H1 (cell line): ENCODE measurements at regions not wholly inside any gene's neighbourhood (a gene's known extent, or its start where the extent isn't known, plus 50 kb on each side); places are given as distances from the start of the nearest gene placed in this dataset.
A peak's percentile ranks its signal among the peaks of the same experiment; 100 is the strongest.

Source experiments
- CTCF ChIA-PET: fragments of 300-600 bp; sonication (Branson Sonifier 250); formaldehyde crosslinking; loops from one replicate; lab custom pipeline; 2021; ENCODE audit not compliant: partially characterized antibody; lab: Charles Lee
- POLR2A ChIA-PET: fragments of 300-600 bp; sonication (Branson Sonifier 250); formaldehyde crosslinking; loops from one replicate; lab custom pipeline; 2021; ENCODE audit warnings: inconsistent platforms; ENCODE audit not compliant: partially characterized antibody; lab: Charles Lee
- DNase-seq, 2 experiments: peaks; one replicate each; pipeline versions ENCODE4 v3.0.0 to v3.0.0-alpha.2; 2010 to 2022; ENCODE audit warnings: low spot score in 2 of 2, low read depth in 1 of 2, mixed read lengths in 1 of 2
- FAIRE-seq: peaks from 2 replicates; lab custom pipeline; 2011; peaks lifted over from hg19 to GRCh38; lab: Jason Lieb, UNC
- H2AFZ ChIP-seq: 2 replicates; pipeline ENCODE4 v1.8.1; 2012; ENCODE audit warnings: low read length, inconsistent platforms
- H2AK5ac ChIP-seq: 2 replicates; pipeline ENCODE4 v1.6.1; 2013; ENCODE audit warnings: low read depth, low read length
- H2BK120ac ChIP-seq: replicated peaks from 2 replicates; pipeline ENCODE3; 2013; ENCODE audit warnings: low read depth, low read length, inconsistent platforms
- H2BK12ac ChIP-seq: 2 replicates; pipeline ENCODE4 v1.6.1; 2013; ENCODE audit warnings: low read depth, low read length
- H2BK15ac ChIP-seq: 2 replicates; pipeline ENCODE4 v1.6.1; 2013; ENCODE audit warnings: low read length
- H2BK20ac ChIP-seq: 2 replicates; pipeline ENCODE4 v1.6.1; 2013; ENCODE audit warnings: low read length
- H2BK5ac ChIP-seq: 2 replicates; pipeline ENCODE4 v1.6.1; 2013; ENCODE audit warnings: low read depth, low read length
- H3K14ac ChIP-seq: 2 replicates; pipeline ENCODE4 v1.6.1; 2013; ENCODE audit warnings: inconsistent platforms; ENCODE audit not compliant: insufficient read length
- H3K18ac ChIP-seq: 2 replicates; pipeline ENCODE4 v1.6.1; 2013; ENCODE audit warnings: low read length; ENCODE audit errors: extremely low read depth
- H3K23ac ChIP-seq: 2 replicates; pipeline ENCODE4 v1.6.1; 2013; ENCODE audit warnings: inconsistent platforms; ENCODE audit not compliant: insufficient read length
- H3K23me2 ChIP-seq: 2 replicates; pipeline ENCODE4 v1.6.1; 2013; ENCODE audit warnings: low read depth, low read length
- H3K27ac ChIP-seq: 2 replicates; pipeline ENCODE4 v1.6.1; 2011; ENCODE audit warnings: low read depth, low read length, inconsistent platforms
- H3K27me3 ChIP-seq, 4 experiments: replicated peaks in 1 of 4; 1 replicate in 1 of 4; 2 replicates in 3 of 4; pipeline versions ENCODE4 v1.6.1 to v1.8.1; 2011 to 2013; ENCODE audit warnings: low read length in 3 of 4, mild to moderate bottlenecking in 3 of 4, inconsistent platforms in 2 of 4, mixed read lengths in 2 of 4, moderate library complexity in 1 of 4; ENCODE audit not compliant: control insufficient read depth in 3 of 4, insufficient read depth in 3 of 4; ENCODE audit errors: extremely low read depth in 1 of 4
- H3K36me3 ChIP-seq, 4 experiments: 2 replicates each; pipeline versions ENCODE4 v1.6.1 to v1.8.1; 2011 to 2013; ENCODE audit warnings: mild to moderate bottlenecking in 4 of 4, low read length in 3 of 4, moderate library complexity in 2 of 4, control low read depth in 1 of 4, inconsistent platforms in 1 of 4; ENCODE audit not compliant: insufficient read depth in 4 of 4, control insufficient read depth in 2 of 4
- H3K4ac ChIP-seq: replicated peaks from 2 replicates; pipeline ENCODE3; 2013; ENCODE audit warnings: low read length, low read depth, mixed read lengths, inconsistent platforms; ENCODE audit not compliant: insufficient read length
- H3K4me1 ChIP-seq, 4 experiments: replicated peaks in 1 of 4; 1 replicate in 1 of 4; 2 replicates in 3 of 4; pipeline versions ENCODE4 v1.6.1 to v1.8.1; 2011 to 2013; ENCODE audit warnings: low read length in 3 of 4, inconsistent platforms in 2 of 4, mixed read lengths in 1 of 4; ENCODE audit not compliant: insufficient read depth in 4 of 4, control insufficient read depth in 3 of 4
- H3K4me2 ChIP-seq, 2 experiments: 2 replicates each; pipeline versions ENCODE4 v1.6.1 to v1.8.1; 2011 to 2013; ENCODE audit warnings: low read depth in 2 of 2, low read length in 2 of 2, control low read depth in 1 of 2, inconsistent platforms in 1 of 2, mild to moderate bottlenecking in 1 of 2; ENCODE audit not compliant: insufficient read depth in 1 of 2
- H3K4me3 ChIP-seq, 4 experiments: fragments of 200-600, 300-600 bp in 1 of 4; sonication (generic), shearing (Covaris generic), sonication (Bioruptor Twin) in 1 of 4; 2 replicates each; pipeline versions ENCODE4 v1.5.1 to v1.8.1; 2011 to 2016; ENCODE audit warnings: low read length in 4 of 4, low read depth in 3 of 4, control low read depth in 2 of 4, inconsistent platforms in 2 of 4, mild to moderate bottlenecking in 2 of 4, mixed read lengths in 1 of 4, moderate library complexity in 1 of 4; ENCODE audit not compliant: insufficient read depth in 2 of 4; ENCODE audit errors: extremely low read depth in 1 of 4
- H3K56ac ChIP-seq: replicated peaks from 2 replicates; pipeline ENCODE3; 2013; ENCODE audit warnings: low read depth, mild to moderate bottlenecking, mixed read lengths, low read length, inconsistent platforms; ENCODE audit not compliant: insufficient read length
- H3K79me1 ChIP-seq: 2 replicates; pipeline ENCODE4 v1.6.1; 2013; ENCODE audit warnings: low read depth, low read length, control low read depth
- H3K79me2 ChIP-seq, 2 experiments: 2 replicates each; pipeline versions ENCODE4 v1.6.1 to v1.8.1; 2012 to 2013; ENCODE audit warnings: low read length in 2 of 2, mild to moderate bottlenecking in 2 of 2, inconsistent platforms in 1 of 2; ENCODE audit not compliant: insufficient read depth in 2 of 2, control insufficient read depth in 1 of 2
- H3K9ac ChIP-seq, 4 experiments: replicated peaks in 1 of 4; 1 replicate in 1 of 4; 2 replicates in 3 of 4; pipeline versions ENCODE4 v1.6.1 to v1.8.1; 2011 to 2013; ENCODE audit warnings: low read depth in 3 of 4, low read length in 3 of 4, control low read depth in 2 of 4, mild to moderate bottlenecking in 2 of 4, moderate library complexity in 2 of 4, inconsistent platforms in 1 of 4; ENCODE audit errors: extremely low read depth in 1 of 4
- H3K9me3 ChIP-seq, 2 experiments: 2 replicates each; pipeline versions ENCODE4 v1.6.1 to v1.8.1; 2012 to 2013; ENCODE audit warnings: mild to moderate bottlenecking in 2 of 2, moderate library complexity in 2 of 2, control low read depth in 1 of 2, inconsistent platforms in 1 of 2, low read depth in 1 of 2, low read length in 1 of 2, mixed read lengths in 1 of 2; ENCODE audit not compliant: insufficient read depth in 2 of 2
- H4K20me1 ChIP-seq, 2 experiments: replicated peaks in 1 of 2; 2 replicates each; pipeline versions ENCODE3 to v1.8.1; 2011 to 2013; ENCODE audit warnings: inconsistent platforms in 2 of 2, low read length in 2 of 2, mild to moderate bottlenecking in 1 of 2; ENCODE audit not compliant: insufficient read depth in 2 of 2, control insufficient read depth in 1 of 2
- H4K5ac ChIP-seq: 2 replicates; pipeline ENCODE4 v1.6.1; 2013; ENCODE audit warnings: low read length, low read depth, mixed read lengths, inconsistent platforms; ENCODE audit not compliant: insufficient read length
- H4K8ac ChIP-seq: 2 replicates; pipeline ENCODE4 v1.8.0; 2013; ENCODE audit warnings: mild to moderate bottlenecking, moderate library complexity, low read length, inconsistent platforms; ENCODE audit not compliant: insufficient read depth; ENCODE audit errors: extremely low read depth
- H4K91ac ChIP-seq: replicated peaks from 2 replicates; pipeline ENCODE3; 2013; ENCODE audit warnings: low read length, mixed read lengths, inconsistent platforms; ENCODE audit not compliant: insufficient read length
- CTBP2 ChIP-seq: IDR thresholded peaks from 2 replicates; pipeline ENCODE4 v1.7.0; 2011; ENCODE audit warnings: borderline replicate concordance, mild to moderate bottlenecking, moderate library complexity, mixed read lengths, low read length; ENCODE audit not compliant: insufficient read depth, insufficient read length
- JUND ChIP-seq: IDR thresholded peaks from 2 replicates; pipeline ENCODE4 v1.6.1; 2011; ENCODE audit warnings: mild to moderate bottlenecking, improper control_type of control experiment, low read length
- KDM5A ChIP-seq: fragments of 200-600 bp; IDR thresholded peaks from 2 replicates; pipeline ENCODE4 v1.7.1; 2012; ENCODE audit warnings: mild to moderate bottlenecking, low read length, inconsistent platforms, mixed read lengths
- SP1 ChIP-seq: IDR thresholded peaks from 2 replicates; pipeline ENCODE4 v1.6.1; 2011; ENCODE audit warnings: low read depth, low read length
- TAF7 ChIP-seq: optimal IDR thresholded peaks from 2 replicates; pipeline ENCODE3; 2011; ENCODE audit warnings: low read depth, mild to moderate bottlenecking, inconsistent platforms, low read length, moderate library complexity, borderline replicate concordance
- YY1 ChIP-seq: IDR thresholded peaks from 2 replicates; pipeline ENCODE4 v1.6.1; 2011; ENCODE audit warnings: low read depth, mild to moderate bottlenecking, low read length
- WGBS, 2 experiments: shearing (Covaris generic) in 1 of 2; methylation state at CpG; one replicate each; pipeline versions ENCODE4 v1.1.6 to v1.1.7; 2013 to 2015; ENCODE audit warnings: low lambda C conversion rate in 2 of 2, mixed read lengths in 2 of 2, inconsistent platforms in 1 of 2, low coverage in 1 of 2, missing lambda C conversion rate in 1 of 2; ENCODE audit not compliant: insufficient replicate concordance in 2 of 2, insufficient coverage in 1 of 2, insufficient read length in 1 of 2; ENCODE audit errors: extremely low coverage in 1 of 2, missing lambda C conversion rate in 1 of 2; 5-methylcytosine and 5-hydroxymethylcytosine counted together

GRCh38 chr4:79650794-79651431 is 242.9 kb upstream of the GK2 start:
- Histone ChIP-seq H3K79me1 (no peaks in the 10 kb centered on the region), H3K18ac (no peak overlapping the region)
- POLR2A ChIA-PET, result interaction anchor here (1.5 kb wide), 1 partner anchor 17 kb away, joined by 4 read pairs; no protein-coding TSS in a partner anchor

More at GRCh38 chr4:79650794-79651431, 242.9 kb upstream of the GK2 start:
- no peak for DNase-seq
- no peaks in the 10 kb centered on the region for H3K23me2 ChIP-seq
- H2BK15ac ChIP-seq, result no peak overlapping the region
- CTCF ChIA-PET, result no interaction called here
- H3K9me3 ChIP-seq, result no peaks in the 10 kb centered on the region
- no peak overlapping the region for H3K14ac ChIP-seq
- H3K4me2 ChIP-seq, result peak overlapping the region; percentile 3 to 28; a peak in 2 of 4 replicates
- H3K56ac ChIP-seq, result no peak overlapping the region
- H4K20me1 ChIP-seq, result no peaks in the 10 kb centered on the region
- H3K27me3 ChIP-seq, result no peaks in the 10 kb centered on the region
- no peak overlapping the region for H2BK20ac ChIP-seq
- WGBS, 2 experiments, result 67% methylated on average over 3 of the region's 3 CpGs; no CpG with 5 or more reads in 1 of the 2 experiments
- H3K23ac ChIP-seq, result no peak overlapping the region
- no peaks in the 10 kb centered on the region for H3K36me3 ChIP-seq
- no peak for FAIRE-seq
- H4K5ac ChIP-seq, result peak overlapping the region; percentile 19
- peak overlapping the region; percentile 13 for H2BK120ac ChIP-seq
- no peak overlapping the region for H3K9ac ChIP-seq
- H2BK5ac ChIP-seq, result no peak overlapping the region
- H3K27ac ChIP-seq, result no peak overlapping the region; the same call in 1 of the 2 replicates
- H4K8ac ChIP-seq, result no peak overlapping the region
- H3K4me1 ChIP-seq, result peaks cover 0 to 20% (median 3%) of the 10 kb centered on the region in 4 experiments; a peak in 5 of 7 replicates
- H2BK12ac ChIP-seq, result no peak overlapping the region
- TF ChIP-seq CTBP2 (no peak), KDM5A (no peak), SP1 (0 out of 2 replicates have a peak, but pooled peaks have one; percentile 5), JUND (peak; percentile 51; the same call in 1 of the 2 replicates), TAF7 (no peak), YY1 (no peak)
- no peaks in the 10 kb centered on the region for H3K79me2 ChIP-seq
- no peak overlapping the region for H3K4ac ChIP-seq
- no peak overlapping the region for H2AK5ac ChIP-seq
- no peak overlapping the region for H4K91ac ChIP-seq
- H3K4me3 ChIP-seq, result peak overlapping the region in 1 of 4 experiments; percentile 3; a peak in 1 of 8 replicates
- no peak overlapping the region for H2AFZ ChIP-seq
